A673 (cell line): ENCODE measurements at regions not wholly inside any gene's neighbourhood (a gene's known extent, or its start where the extent isn't known, plus 50 kb on each side); places are given as distances from the start of the nearest gene placed in this dataset.

Experiments
- BruUV-seq: library from RNA; stranded (reverse); fragments of 400-500 nt; replicated peaks from 2 replicates; lab custom pipeline; 2021; lab: Mats Ljungman, UMichigan
- CTCF ChIA-PET: fragments of 300-600 bp; sonication (Branson Sonifier 250); formaldehyde crosslinking; loops from one replicate; lab custom pipeline; 2022; ENCODE audit warnings: antibody characterized with exemption; lab: Charles Lee
- POLR2A ChIA-PET: fragments of 300-600 bp; sonication (Branson Sonifier 250); formaldehyde crosslinking; loops from one replicate; lab custom pipeline; 2022; ENCODE audit warnings: antibody characterized with exemption; ENCODE audit not compliant: low non-redundant PET; lab: Charles Lee
- DNase-seq: peaks from one replicate; pipeline ENCODE4 v3.0.0-alpha.2; 2015; ENCODE audit warnings: low spot score
- H3K27ac ChIP-seq: fragments of 200-600 bp; sonication (generic); 2 replicates; pipeline ENCODE4 v1.5.1; 2016; ENCODE audit warnings: mixed run types, low read depth, mild to moderate bottlenecking, mixed read lengths, antibody characterized with exemption, low read length; ENCODE audit not compliant: poor library complexity, severe bottlenecking
- H3K27me3 ChIP-seq: fragments of 200-600 bp; sonication (generic); replicated peaks from 2 replicates; pipeline ENCODE4 v1.6.1; 2017; ENCODE audit warnings: mixed run types, low read depth, mild to moderate bottlenecking, mixed read lengths, antibody characterized with exemption, low read length; ENCODE audit not compliant: insufficient read depth, poor library complexity
- H3K36me3 ChIP-seq: fragments of 200-600 bp; sonication (generic); 2 replicates; pipeline ENCODE4 v1.6.1; 2016; ENCODE audit warnings: mixed run types, mild to moderate bottlenecking, mixed read lengths, antibody characterized with exemption, low read length; ENCODE audit not compliant: insufficient read depth, poor library complexity, severe bottlenecking
- H3K4me1 ChIP-seq: fragments of 200-600 bp; sonication (generic); 2 replicates; pipeline ENCODE4 v1.6.1; 2017; ENCODE audit warnings: mixed run types, mild to moderate bottlenecking, mixed read lengths, antibody characterized with exemption, low read length; ENCODE audit not compliant: insufficient read depth, poor library complexity, severe bottlenecking
- H3K4me3 ChIP-seq: fragments of 200-600 bp; sonication (generic); 2 replicates; pipeline ENCODE4 v1.5.1; 2016; ENCODE audit warnings: low read depth, mixed run types, mild to moderate bottlenecking, mixed read lengths, low read length; ENCODE audit not compliant: poor library complexity, severe bottlenecking
- H3K9me3 ChIP-seq: fragments of 200-600 bp; sonication (generic); 2 replicates; pipeline ENCODE4 v1.6.1; 2016; ENCODE audit warnings: mixed run types, low read depth, mild to moderate bottlenecking, mixed read lengths, antibody characterized with exemption, low read length; ENCODE audit not compliant: poor library complexity, severe bottlenecking
- EZH2 ChIP-seq: fragments of 200-600 bp; sonication (generic); IDR thresholded peaks from 2 replicates; pipeline ENCODE4 v1.6.1; 2017; ENCODE audit warnings: borderline replicate concordance, low read depth, mild to moderate bottlenecking, mixed read lengths, antibody characterized with exemption, low read length; ENCODE audit not compliant: poor library complexity, severe bottlenecking
- intact Hi-C: fragments of 100-400 bp; cut with micrococcal nuclease; formaldehyde crosslinking; loops from one replicate; pipeline ENCODE4 v1.10.0; 2022; ENCODE audit not compliant: unreplicated experiment
- TF ChIP-seq, protein P1 (sequence below): fragments of 300-800, 200-600 bp; sonication (generic); conservative IDR thresholded peaks from 2 replicates; pipeline ENCODE4 v1.5.1; 2017; ENCODE audit warnings: low read depth, mild to moderate bottlenecking, antibody characterized with exemption, low read length, moderate library complexity, mixed read lengths

DNA sequence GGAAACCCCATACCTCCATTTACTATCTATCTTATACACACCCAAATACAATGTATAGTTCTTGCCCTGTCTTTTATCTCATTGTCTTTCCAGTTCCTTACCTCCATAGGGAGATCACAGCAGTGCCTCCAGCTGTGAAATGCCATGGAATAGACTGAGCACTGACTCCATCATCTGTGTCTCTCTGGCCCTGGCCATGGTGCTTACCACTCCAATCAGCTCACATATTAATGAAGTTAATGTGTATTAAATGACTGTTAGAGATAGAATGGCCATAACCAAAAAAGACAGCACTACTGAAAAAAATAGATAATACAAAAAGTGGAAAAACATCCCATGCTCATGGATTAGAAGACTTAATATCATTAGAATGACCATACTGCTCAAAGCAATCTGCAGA is 240.4 kb upstream of the SOX21 start:
- intact Hi-C loops, result no loop called here
- H3K9me3 ChIP-seq, result no peaks in the 10 kb centered on the region
- no peaks in the 10 kb centered on the region for H3K36me3 ChIP-seq
- no peak overlapping the region for H3K27ac ChIP-seq
- no peak overlapping the region for H3K4me3 ChIP-seq
- ChIA-PET POLR2A (no interaction called here), CTCF (no interaction called here)
- no peaks in the 10 kb centered on the region for H3K4me1 ChIP-seq
- no peak for DNase-seq
- BruUV-seq, result no TSS peak
- TF ChIP-seq, protein P1, sequence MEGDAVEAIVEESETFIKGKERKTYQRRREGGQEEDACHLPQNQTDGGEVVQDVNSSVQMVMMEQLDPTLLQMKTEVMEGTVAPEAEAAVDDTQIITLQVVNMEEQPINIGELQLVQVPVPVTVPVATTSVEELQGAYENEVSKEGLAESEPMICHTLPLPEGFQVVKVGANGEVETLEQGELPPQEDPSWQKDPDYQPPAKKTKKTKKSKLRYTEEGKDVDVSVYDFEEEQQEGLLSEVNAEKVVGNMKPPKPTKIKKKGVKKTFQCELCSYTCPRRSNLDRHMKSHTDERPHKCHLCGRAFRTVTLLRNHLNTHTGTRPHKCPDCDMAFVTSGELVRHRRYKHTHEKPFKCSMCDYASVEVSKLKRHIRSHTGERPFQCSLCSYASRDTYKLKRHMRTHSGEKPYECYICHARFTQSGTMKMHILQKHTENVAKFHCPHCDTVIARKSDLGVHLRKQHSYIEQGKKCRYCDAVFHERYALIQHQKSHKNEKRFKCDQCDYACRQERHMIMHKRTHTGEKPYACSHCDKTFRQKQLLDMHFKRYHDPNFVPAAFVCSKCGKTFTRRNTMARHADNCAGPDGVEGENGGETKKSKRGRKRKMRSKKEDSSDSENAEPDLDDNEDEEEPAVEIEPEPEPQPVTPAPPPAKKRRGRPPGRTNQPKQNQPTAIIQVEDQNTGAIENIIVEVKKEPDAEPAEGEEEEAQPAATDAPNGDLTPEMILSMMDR, result no peak
- TF ChIP-seq EZH2, result no peak
- peaks cover 5% of the 10 kb centered on the region for H3K27me3 ChIP-seq

DNA sequence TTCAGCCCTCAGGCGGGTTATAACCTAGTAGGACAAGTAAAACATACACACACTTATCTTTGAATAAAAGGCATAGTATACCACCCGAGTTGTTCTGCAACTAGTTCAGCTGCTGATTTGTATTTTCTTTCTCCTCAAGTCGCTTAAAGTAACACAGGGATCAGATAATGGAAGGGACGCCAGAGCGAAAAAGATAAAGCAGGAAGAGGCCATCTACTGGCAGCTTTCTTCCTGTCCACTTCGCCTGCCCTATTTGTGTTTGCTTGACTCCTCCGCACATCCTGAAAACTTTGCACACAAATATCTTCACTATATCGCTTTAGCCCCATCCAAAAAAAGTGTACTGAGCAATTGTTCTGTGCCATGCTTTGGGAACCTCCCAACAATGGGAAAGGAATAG is 238.0 kb upstream of the SOX21 start:
- POLR2A ChIA-PET, result no interaction called here
- no peak for TF ChIP-seq EZH2
- TF ChIP-seq, protein P1, result peak; percentile 37; the same call in 1 of the 2 replicates
- no peak for DNase-seq
- H3K27ac ChIP-seq, result no peak overlapping the region
- BruUV-seq, result no TSS peak
- intact Hi-C loops, result no loop called here
- peaks cover 5% of the 10 kb centered on the region for H3K27me3 ChIP-seq
- H3K4me3 ChIP-seq, result no peak overlapping the region
- CTCF ChIA-PET, result no interaction called here
- H3K9me3 ChIP-seq, result no peaks in the 10 kb centered on the region
- H3K4me1 ChIP-seq, result no peaks in the 10 kb centered on the region
- no peaks in the 10 kb centered on the region for H3K36me3 ChIP-seq

DNA sequence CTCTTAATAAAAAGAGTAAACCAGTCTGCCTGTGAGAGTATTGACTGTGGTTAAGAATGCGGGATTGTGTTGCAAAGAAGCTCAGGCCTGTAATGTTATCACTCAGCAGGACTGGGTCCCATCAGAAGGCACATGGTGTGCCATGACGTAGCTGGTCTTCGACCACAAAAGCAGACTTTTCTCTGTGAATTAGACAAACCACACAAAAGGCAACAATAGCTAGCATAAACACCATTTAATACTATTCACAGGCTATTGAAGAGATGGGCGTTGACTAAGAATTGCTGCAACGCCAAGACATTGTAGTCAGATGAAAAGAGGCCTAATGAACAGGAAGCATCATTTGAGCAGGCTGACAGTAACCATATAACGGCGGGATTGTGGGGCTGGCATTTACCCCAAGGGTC is 235.6 kb upstream of the SOX21 start:
- H3K27me3 ChIP-seq, result no peaks in the 10 kb centered on the region
- no TSS peak for BruUV-seq
- H3K9me3 ChIP-seq, result no peaks in the 10 kb centered on the region
- intact Hi-C loops, result no loop called here
- no peaks in the 10 kb centered on the region for H3K36me3 ChIP-seq
- peak; percentile 48 for DNase-seq
- no peak overlapping the region for H3K4me3 ChIP-seq
- H3K4me1 ChIP-seq, result no peaks in the 10 kb centered on the region
- CTCF ChIA-PET, result interaction anchor here (0.5 kb wide), 1 partner anchor 523 kb away, joined by 5 read pairs; no protein-coding TSS in a partner anchor
- TF ChIP-seq EZH2, result no peak
- TF ChIP-seq, protein P1, result no peak
- POLR2A ChIA-PET, result interaction anchor here (0.7 kb wide), 1 partner anchor 166 kb away, joined by 3 read pairs; no protein-coding TSS in a partner anchor
- H3K27ac ChIP-seq, result no peak overlapping the region
